Hepatocyte (in vitro differentiated cells): ENCODE measurements at regions not wholly inside any gene's neighbourhood (a gene's known extent, or its start where the extent isn't known, plus 50 kb on each side); places are given as distances from the start of the nearest gene placed in this dataset.
A peak's percentile ranks its signal among the peaks of the same experiment; 100 is the strongest.
"Not testable (repeated sequence)": the region's sequence is repeated elsewhere in the genome, so short reads cannot be mapped to it uniquely, and the experiment has no call there.

Source experiments
- DNase-seq: peaks from one replicate; pipeline ENCODE4 v3.0.0-alpha.2; 2016; ENCODE audit warnings: low spot score
- H2AFZ ChIP-seq: fragments of 200-600 bp; sonication (generic); 2 replicates; pipeline ENCODE4 v1.6.0; 2016; ENCODE audit warnings: antibody characterized with exemption, mild to moderate bottlenecking
- H3K27ac ChIP-seq: fragments of 200-600 bp; sonication (generic); 2 replicates; pipeline ENCODE4 v1.5.1; 2016; ENCODE audit warnings: mild to moderate bottlenecking
- H3K27me3 ChIP-seq: fragments of 200-600 bp; sonication (generic); 2 replicates; pipeline ENCODE4 v1.6.1; 2016
- H3K36me3 ChIP-seq: fragments of 200-600 bp; sonication (generic); replicated peaks from 2 replicates; pipeline ENCODE4 v1.5.1; 2016; ENCODE audit warnings: low read depth; ENCODE audit not compliant: insufficient read depth
- H3K4me1 ChIP-seq: fragments of 200-600 bp; sonication (generic); 2 replicates; pipeline ENCODE4 v1.5.1; 2016; ENCODE audit warnings: mild to moderate bottlenecking, moderate library complexity; ENCODE audit not compliant: insufficient read depth
- H3K4me2 ChIP-seq: fragments of 200-600 bp; sonication (generic); 2 replicates; pipeline ENCODE4 v1.6.0; 2016
- H3K4me3 ChIP-seq: fragments of 200-600 bp; sonication (generic); 2 replicates; pipeline ENCODE4 v1.5.1; 2016; ENCODE audit warnings: mild to moderate bottlenecking
- H3K79me2 ChIP-seq: fragments of 200-600 bp; sonication (generic); 2 replicates; pipeline ENCODE4 v1.6.0; 2017; ENCODE audit warnings: mild to moderate bottlenecking
- H3K9me2 ChIP-seq: fragments of 200-600 bp; sonication (generic); replicated peaks from 2 replicates; pipeline ENCODE4 v1.6.0; 2017; ENCODE audit warnings: mild to moderate bottlenecking; ENCODE audit not compliant: insufficient read depth
- H3K9me3 ChIP-seq: fragments of 200-600 bp; sonication (generic); 2 replicates; pipeline ENCODE4 v1.5.1; 2016; ENCODE audit warnings: low read depth, mild to moderate bottlenecking
- H4K20me1 ChIP-seq: fragments of 200-600 bp; sonication (generic); 2 replicates; pipeline ENCODE4 v1.6.0; 2016; ENCODE audit warnings: mild to moderate bottlenecking; ENCODE audit not compliant: insufficient read depth, poor library complexity, severe bottlenecking
- CTCF ChIP-seq: fragments of 200-600 bp; sonication (generic); IDR thresholded peaks from 2 replicates; pipeline ENCODE4 v1.5.1; 2016; ENCODE audit warnings: antibody characterized with exemption, mild to moderate bottlenecking; ENCODE audit not compliant: poor library complexity
- EZH2 ChIP-seq: fragments of 200-600 bp; sonication (generic); IDR thresholded peaks from 2 replicates; pipeline ENCODE4 v1.6.1; 2016; ENCODE audit warnings: antibody characterized with exemption, mild to moderate bottlenecking, borderline replicate concordance
- EZH2phosphoT487 ChIP-seq: fragments of 200-600 bp; sonication (generic); IDR thresholded peaks from one replicate; pipeline ENCODE4 v1.6.1; 2018; ENCODE audit warnings: antibody characterized with exemption, mild to moderate bottlenecking, low read depth, moderate library complexity; ENCODE audit not compliant: unreplicated experiment, severe bottlenecking
- WGBS: methylation state at CpG from one replicate; pipeline ENCODE4 v1.1.6; 2016; ENCODE audit warnings: low lambda C conversion rate; ENCODE audit errors: missing lambda C conversion rate; 5-methylcytosine and 5-hydroxymethylcytosine counted together

- no peaks in the 10 kb centered on the region for H3K36me3 ChIP-seq
- no peaks in the 10 kb centered on the region for H4K20me1 ChIP-seq
- H3K79me2 ChIP-seq, result no peaks in the 10 kb centered on the region
- no peak overlapping the region for H3K4me2 ChIP-seq
- no peak for DNase-seq
- H3K4me3 ChIP-seq, result no peak overlapping the region
- no peaks in the 10 kb centered on the region for H3K4me1 ChIP-seq
- no peak overlapping the region for H2AFZ ChIP-seq
- TF ChIP-seq CTCF (no peak), EZH2phosphoT487 (no peak)
- no peaks in the 10 kb centered on the region for H3K9me2 ChIP-seq
- H3K27ac ChIP-seq, result no peak overlapping the region
- no peaks in the 10 kb centered on the region for H3K9me3 ChIP-seq
- no peaks in the 10 kb centered on the region for H3K27me3 ChIP-seq
- 72% methylated on average over 1 of the region's 1 CpG for WGBS
Measured at GRCh38 chr4:125582302-125582701, 267.5 kb downstream of the FAT4 start.

DNA sequence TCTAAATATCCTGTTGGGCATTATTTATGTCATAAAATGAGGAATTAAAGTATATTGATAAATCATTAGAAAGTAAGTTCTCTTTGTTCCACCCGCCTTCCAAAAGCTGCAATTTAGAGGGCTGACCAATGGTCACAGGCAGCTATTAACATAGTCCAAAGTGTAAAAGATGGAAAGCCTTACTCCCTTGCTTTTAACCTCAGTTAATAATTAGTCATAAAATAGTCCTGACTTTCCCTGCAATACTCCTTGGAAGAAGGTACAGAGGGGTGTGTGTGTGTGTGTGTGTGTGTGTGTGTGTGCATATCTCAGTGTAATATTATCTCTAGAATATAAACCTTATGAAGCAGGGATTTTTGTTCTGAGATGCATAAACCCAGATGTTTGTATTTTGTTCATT, 275.4 kb downstream of the FAT4 start:
- Histone ChIP-seq H3K27ac (no peak overlapping the region), H3K9me3 (no peaks in the 10 kb centered on the region), H2AFZ (no peak overlapping the region), H3K27me3 (no peaks in the 10 kb centered on the region), H3K4me1 (no peaks in the 10 kb centered on the region), H3K9me2 (no peaks in the 10 kb centered on the region), H3K36me3 (no peaks in the 10 kb centered on the region), H3K4me3 (no peak overlapping the region), H3K4me2 (no peak overlapping the region), H4K20me1 (no peaks in the 10 kb centered on the region), H3K79me2 (no peaks in the 10 kb centered on the region)
- peak; percentile 28 for DNase-seq
- WGBS, result 28% methylated on average over 1 of the region's 1 CpG
- TF ChIP-seq EZH2, result no peak
- TF ChIP-seq CTCF, result no peak
- TF ChIP-seq EZH2phosphoT487, result no peak

DNA sequence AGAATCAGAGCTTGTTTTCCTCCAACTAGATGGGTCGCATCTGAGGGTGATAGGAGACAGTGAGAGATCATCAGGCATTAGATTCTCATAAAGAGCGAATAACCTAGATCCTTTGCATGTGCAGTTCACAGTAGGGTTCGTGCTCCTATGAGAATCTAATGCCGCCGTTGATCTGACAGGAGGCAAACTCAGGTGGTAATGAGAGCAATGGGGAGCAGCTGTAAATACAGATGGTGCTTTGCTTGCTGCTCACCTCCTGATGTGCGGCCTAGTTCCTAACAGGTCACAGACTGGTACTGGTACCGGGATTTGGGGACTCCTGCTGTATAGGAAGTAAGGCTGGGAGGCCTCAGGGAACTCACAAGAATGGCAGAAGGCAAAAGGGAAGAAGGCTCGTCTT, 276.5 kb downstream of the FAT4 start:
- no peak overlapping the region for H3K4me3 ChIP-seq
- 98% methylated on average over 8 of the region's 8 CpGs for WGBS
- no peaks in the 10 kb centered on the region for H3K9me3 ChIP-seq
- no peaks in the 10 kb centered on the region for H3K9me2 ChIP-seq
- H3K36me3 ChIP-seq, result no peaks in the 10 kb centered on the region
- H3K79me2 ChIP-seq, result no peaks in the 10 kb centered on the region
- H3K27me3 ChIP-seq, result no peaks in the 10 kb centered on the region
- no peak for DNase-seq
- H3K4me2 ChIP-seq, result no peak overlapping the region
- no peak overlapping the region for H2AFZ ChIP-seq
- no peak overlapping the region for H3K27ac ChIP-seq
- H4K20me1 ChIP-seq, result no peaks in the 10 kb centered on the region
- no peak for TF ChIP-seq EZH2phosphoT487
- TF ChIP-seq CTCF, result no peak
- no peak for TF ChIP-seq EZH2
- H3K4me1 ChIP-seq, result no peaks in the 10 kb centered on the region

- Histone ChIP-seq H3K9me2 (no peaks in the 10 kb centered on the region), H3K79me2 (no peaks in the 10 kb centered on the region), H2AFZ (no peak overlapping the region), H3K4me1 (no peaks in the 10 kb centered on the region), H3K9me3 (no peaks in the 10 kb centered on the region), H3K4me3 (no peak overlapping the region), H4K20me1 (no peaks in the 10 kb centered on the region), H3K36me3 (no peaks in the 10 kb centered on the region), H3K27me3 (no peaks in the 10 kb centered on the region), H3K27ac (no peak overlapping the region), H3K4me2 (no peak overlapping the region)
- DNase-seq, result no peak
- WGBS, result 53% methylated on average over 4 of the region's 4 CpGs
- no peak for TF ChIP-seq EZH2phosphoT487
- no peak for TF ChIP-seq CTCF
- no peak for TF ChIP-seq EZH2
Measured at GRCh38 chr4:125594056-125594602, 279.4 kb downstream of the FAT4 start.

DNA sequence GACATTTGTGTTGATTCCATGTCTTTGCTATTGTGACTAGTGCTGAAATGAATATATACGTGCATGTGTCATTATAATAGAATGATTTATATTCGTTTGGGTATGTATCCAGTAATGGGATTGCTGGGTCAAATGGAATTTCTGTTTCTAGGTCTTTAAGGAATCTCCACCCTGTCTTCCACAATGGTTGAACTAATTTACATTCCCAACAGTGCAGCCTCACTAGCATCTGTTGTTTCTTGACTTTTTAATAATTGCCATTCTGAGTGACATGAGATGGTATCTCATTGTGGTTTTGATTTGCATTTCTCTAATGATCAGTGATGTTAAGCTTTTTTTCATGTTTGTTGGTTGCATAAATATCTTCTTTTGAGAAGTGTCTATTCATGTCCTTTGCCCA, 291.2 kb downstream of the FAT4 start:
- not testable (repeated sequence) for H3K36me3 ChIP-seq, H3K4me3 ChIP-seq, H3K4me2 ChIP-seq, DNase-seq, H3K27me3 ChIP-seq, H3K9me2 ChIP-seq, H3K9me3 ChIP-seq, H3K27ac ChIP-seq, H3K79me2 ChIP-seq, H2AFZ ChIP-seq, H3K4me1 ChIP-seq, H4K20me1 ChIP-seq
- 84% methylated on average over 2 of the region's 2 CpGs for WGBS
